ENCODE measurements at regions not wholly inside any gene's neighbourhood (a gene's known extent, or its start where the extent isn't known, plus 50 kb on each side); places are given as distances from the start of the nearest gene placed in this dataset.

- TF ChIP-seq CTCF (IDR thresholded peaks at IDR 0.05), result no peak
- no peak for TF ChIP-seq POLR2A (IDR thresholded peaks at IDR 0.05)
Measured at GRCh38 chrX:42900947-42901346, 123.0 kb upstream of the PPP1R2C start.
